GM12873 (cell line): ENCODE measurements at regions not wholly inside any gene's neighbourhood (a gene's known extent, or its start where the extent isn't known, plus 50 kb on each side); places are given as distances from the start of the nearest gene placed in this dataset.

ENCODE experiments used
- CTCF ChIP-seq: IDR thresholded peaks from 2 replicates; pipeline ENCODE4 v1.5.1; 2012; ENCODE audit warnings: low read depth, mild to moderate bottlenecking, moderate library complexity, low read length, control low read depth; ENCODE audit not compliant: insufficient read depth; ENCODE audit errors: missing control alignments

GRCh38 chr13:40342461-40342860 is 324.0 kb downstream of the FOXO1 start:
- no peak for TF ChIP-seq CTCF

- no peak for TF ChIP-seq CTCF
Measured at GRCh38 chr13:40342901-40343300, 323.5 kb downstream of the FOXO1 start.

GRCh38 chr13:40343550-40344269 is 322.7 kb downstream of the FOXO1 start:
- TF ChIP-seq CTCF = no peak

DNA sequence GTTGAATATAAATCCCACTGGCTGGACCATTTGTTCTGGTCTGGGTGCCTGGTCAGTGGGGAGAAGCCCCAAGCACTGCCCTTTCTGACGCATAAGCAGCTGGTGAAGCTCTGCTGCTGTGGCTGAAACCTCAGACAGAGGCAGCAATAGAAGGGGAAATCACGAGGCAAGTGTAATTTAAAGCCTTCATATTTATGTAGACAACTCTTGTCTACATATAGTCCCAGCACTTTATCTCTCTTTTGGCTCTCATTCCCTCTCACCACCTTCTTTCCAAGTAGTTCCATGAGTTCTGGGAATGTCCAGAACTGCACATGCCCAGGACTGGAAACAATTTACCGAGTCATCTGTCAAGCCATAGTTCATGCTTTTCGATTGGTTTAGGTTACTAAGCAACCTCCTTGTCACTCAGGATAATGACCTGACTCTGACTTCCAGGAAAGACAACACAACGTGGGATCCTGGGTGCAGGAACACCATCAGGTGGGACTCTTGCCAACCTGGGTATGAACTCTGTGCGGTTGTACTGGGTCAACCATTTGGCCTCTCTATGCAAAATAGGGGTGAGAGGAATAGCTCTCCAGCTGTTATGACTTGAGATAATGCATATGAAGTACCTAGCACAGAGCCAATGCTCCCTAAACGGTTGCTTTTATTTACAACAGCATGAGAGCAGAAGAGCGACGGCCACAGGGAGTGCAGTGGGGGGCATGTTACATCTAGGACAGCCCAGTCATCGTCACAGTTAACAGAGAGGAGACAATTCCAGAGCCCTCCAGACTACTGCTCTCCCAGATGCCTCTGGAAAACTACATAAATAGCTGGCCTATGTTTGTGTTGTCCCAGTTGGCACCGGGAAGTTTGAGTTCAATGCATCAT is 321.9 kb downstream of the FOXO1 start:
- no peak for TF ChIP-seq CTCF

GRCh38 chr13:40345149-40345514 is 321.3 kb downstream of the FOXO1 start:
- no peak for TF ChIP-seq CTCF

DNA sequence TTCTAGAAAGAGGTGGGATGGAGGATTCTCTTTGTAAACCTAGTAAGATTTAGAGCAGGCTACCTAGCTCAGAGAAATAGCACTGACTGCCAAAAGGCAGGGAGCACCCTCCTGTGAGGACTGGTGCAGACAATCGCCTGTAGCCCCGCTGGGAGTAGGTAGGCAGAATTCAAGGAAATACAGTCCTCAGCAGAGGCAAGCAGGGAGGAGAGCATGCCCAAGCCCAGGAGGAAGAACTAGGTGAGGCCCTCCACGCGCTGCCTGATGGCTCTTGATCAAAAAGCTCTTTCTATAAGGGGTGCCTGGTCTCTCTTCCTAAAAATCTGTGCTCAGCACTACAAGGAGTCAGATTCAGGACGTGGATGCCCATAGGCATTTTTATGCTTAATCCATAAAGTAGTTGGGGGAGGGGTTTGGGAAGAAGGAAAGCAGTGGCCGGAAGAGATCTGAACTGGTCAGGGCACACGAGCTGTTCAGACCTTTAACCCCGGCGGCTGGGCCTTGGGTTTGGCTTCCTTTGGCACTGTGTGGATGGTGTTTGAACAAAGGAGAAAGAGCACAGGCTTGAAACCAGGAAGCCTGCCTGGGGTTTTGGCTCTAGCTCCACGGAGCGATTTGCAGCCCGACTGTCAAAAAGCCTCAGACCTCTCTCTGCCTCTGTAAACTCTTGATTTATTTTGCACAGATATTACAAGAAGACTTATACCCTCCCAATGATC is 320.6 kb downstream of the FOXO1 start:
- no peak for TF ChIP-seq CTCF

- TF ChIP-seq CTCF = no peak
Measured at GRCh38 chr13:40346592-40346991, 319.8 kb downstream of the FOXO1 start.
